ENCODE measurements at regions not wholly inside any gene's neighbourhood (a gene's known extent, or its start where the extent isn't known, plus 50 kb on each side); places are given as distances from the start of the nearest gene placed in this dataset.

GRCh38 chr3:145650170-145650569 lies 510.8 kb downstream of the PLOD2 start:
- Histone ChIP-seq H3K9me3 (ENCODE audit: low read depth, low read length, poor library complexity, severe bottlenecking) (no peaks in the 10 kb centered on the region), H3K36me3 (ENCODE audit: insufficient read depth, low read length, poor library complexity, severe bottlenecking) (no peaks in the 10 kb centered on the region), H3K4me1 (ENCODE audit: insufficient read depth, low read length, poor library complexity, severe bottlenecking) (peaks cover 2% of the 10 kb centered on the region), H3K27me3 (replicated peaks; ENCODE audit: insufficient read depth, low read depth, low read length, poor library complexity) (no peaks in the 10 kb centered on the region), H3K4me3 (ENCODE audit: low read depth, low read length, poor library complexity, severe bottlenecking) (no peak overlapping the region), H3K27ac (ENCODE audit: low read depth, low read length, poor library complexity, severe bottlenecking) (no peak overlapping the region)
- TF ChIP-seq CTCF (conservative IDR thresholded peaks at IDR 0.05; ENCODE audit: low read depth, low read length) (no peak), EZH2 (IDR thresholded peaks at IDR 0.05; ENCODE audit: borderline replicate concordance, low read depth, low read length, poor library complexity, severe bottlenecking) (no peak)
- BruUV-seq (replicated peaks): no TSS peak
- POLR2A ChIA-PET (ENCODE audit: low non-redundant PET): no interaction called here
- DNase-seq (ENCODE audit: low spot score): no peak
- intact Hi-C loops (cut with micrococcal nuclease; ENCODE audit: unreplicated experiment): no loop called here
- CTCF ChIA-PET: interaction anchor here (0.7 kb wide), 1 partner anchor 608 kb away, joined by 5 read pairs; no protein-coding TSS in a partner anchor

- Histone ChIP-seq H3K27me3 (replicated peaks; ENCODE audit: insufficient read depth, low read depth, low read length, poor library complexity) (no peaks in the 10 kb centered on the region), H3K4me1 (ENCODE audit: insufficient read depth, low read length, poor library complexity, severe bottlenecking) (no peaks in the 10 kb centered on the region), H3K4me3 (ENCODE audit: low read depth, low read length, poor library complexity, severe bottlenecking) (no peak overlapping the region), H3K36me3 (ENCODE audit: insufficient read depth, low read length, poor library complexity, severe bottlenecking) (no peaks in the 10 kb centered on the region), H3K27ac (ENCODE audit: low read depth, low read length, poor library complexity, severe bottlenecking) (no peak overlapping the region), H3K9me3 (ENCODE audit: low read depth, low read length, poor library complexity, severe bottlenecking) (no peaks in the 10 kb centered on the region)
- no TSS peak for BruUV-seq (replicated peaks)
- TF ChIP-seq CTCF (conservative IDR thresholded peaks at IDR 0.05; ENCODE audit: low read depth, low read length): no peak
- TF ChIP-seq EZH2 (IDR thresholded peaks at IDR 0.05; ENCODE audit: borderline replicate concordance, low read depth, low read length, poor library complexity, severe bottlenecking): no peak
- intact Hi-C loops (cut with micrococcal nuclease; ENCODE audit: unreplicated experiment): no loop called here
- ChIA-PET CTCF (no interaction called here), POLR2A (ENCODE audit: low non-redundant PET) (no interaction called here)
- no peak for DNase-seq (ENCODE audit: low spot score)
Observed at GRCh38 chr3:145671121-145671520, 489.9 kb downstream of the PLOD2 start.

- BruUV-seq (replicated peaks): no TSS peak
Observed at GRCh38 chr3:145673838-145674237, 487.1 kb downstream of the PLOD2 start.

More at GRCh38 chr3:145673838-145674237, 487.1 kb downstream of the PLOD2 start:
- TF ChIP-seq CTCF (conservative IDR thresholded peaks at IDR 0.05; ENCODE audit: low read depth, low read length) (no peak), EZH2 (IDR thresholded peaks at IDR 0.05; ENCODE audit: borderline replicate concordance, low read depth, low read length, poor library complexity, severe bottlenecking) (no peak)
- Histone ChIP-seq H3K27ac (ENCODE audit: low read depth, low read length, poor library complexity, severe bottlenecking) (no peak overlapping the region), H3K27me3 (replicated peaks; ENCODE audit: insufficient read depth, low read depth, low read length, poor library complexity) (no peaks in the 10 kb centered on the region), H3K4me1 (ENCODE audit: insufficient read depth, low read length, poor library complexity, severe bottlenecking) (no peaks in the 10 kb centered on the region), H3K4me3 (ENCODE audit: low read depth, low read length, poor library complexity, severe bottlenecking) (no peak overlapping the region), H3K9me3 (ENCODE audit: low read depth, low read length, poor library complexity, severe bottlenecking) (no peaks in the 10 kb centered on the region), H3K36me3 (ENCODE audit: insufficient read depth, low read length, poor library complexity, severe bottlenecking) (no peaks in the 10 kb centered on the region)
- CTCF ChIA-PET: no interaction called here
- peak; percentile 3 for DNase-seq (ENCODE audit: low spot score)
- intact Hi-C loops (cut with micrococcal nuclease; ENCODE audit: unreplicated experiment): no loop called here
- POLR2A ChIA-PET (ENCODE audit: low non-redundant PET): no interaction called here

Data from A673 (cell line).